ENCODE measurements at regions not wholly inside any gene's neighbourhood (a gene's known extent, or its start where the extent isn't known, plus 50 kb on each side); places are given as distances from the start of the nearest gene placed in this dataset.
"Not testable (repeated sequence)": the region's sequence is repeated elsewhere in the genome, so short reads cannot be mapped to it uniquely, and the experiment has no call there.

DNA sequence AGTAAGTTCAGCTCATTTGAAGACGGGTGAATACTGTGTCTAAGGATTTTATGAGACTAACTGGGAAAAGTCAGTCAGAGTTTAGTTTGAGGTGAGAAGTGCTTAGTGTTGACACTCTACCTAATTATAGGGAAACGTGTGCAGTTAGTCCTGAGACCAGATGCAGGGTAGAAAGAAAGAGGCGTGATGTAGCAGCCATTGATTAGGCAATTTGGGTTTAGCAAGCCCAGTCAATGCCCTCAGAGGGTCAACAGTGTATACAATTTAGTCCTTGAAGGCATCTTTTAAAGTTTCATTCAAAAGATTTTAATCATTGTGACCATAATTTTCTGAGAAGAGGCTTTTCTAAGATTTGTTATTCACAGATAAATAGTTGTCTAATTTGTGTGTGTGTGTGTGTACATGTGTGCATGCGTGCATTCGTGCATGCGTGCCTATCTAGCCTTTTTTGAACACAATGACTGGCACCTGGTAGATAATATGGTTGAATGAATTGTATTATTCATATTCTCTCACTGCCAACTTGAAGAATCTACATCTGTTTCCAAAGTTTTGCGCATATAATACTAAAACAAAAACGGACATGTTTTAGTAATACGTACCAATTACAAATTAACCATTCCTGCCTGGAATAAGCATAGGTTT, 332.9 kb downstream of the SRGAP2C start:
- Histone ChIP-seq H3K36me3 (ENCODE audit: control insufficient read depth, insufficient read depth, low read length) (no peaks in the 10 kb centered on the region), H3K27me3 (ENCODE audit: control insufficient read depth, insufficient read depth, low read length) (no peaks in the 10 kb centered on the region), H3K4me3 (ENCODE audit: low read depth, low read length) (no peak overlapping the region)
- TF ChIP-seq, protein P1, sequence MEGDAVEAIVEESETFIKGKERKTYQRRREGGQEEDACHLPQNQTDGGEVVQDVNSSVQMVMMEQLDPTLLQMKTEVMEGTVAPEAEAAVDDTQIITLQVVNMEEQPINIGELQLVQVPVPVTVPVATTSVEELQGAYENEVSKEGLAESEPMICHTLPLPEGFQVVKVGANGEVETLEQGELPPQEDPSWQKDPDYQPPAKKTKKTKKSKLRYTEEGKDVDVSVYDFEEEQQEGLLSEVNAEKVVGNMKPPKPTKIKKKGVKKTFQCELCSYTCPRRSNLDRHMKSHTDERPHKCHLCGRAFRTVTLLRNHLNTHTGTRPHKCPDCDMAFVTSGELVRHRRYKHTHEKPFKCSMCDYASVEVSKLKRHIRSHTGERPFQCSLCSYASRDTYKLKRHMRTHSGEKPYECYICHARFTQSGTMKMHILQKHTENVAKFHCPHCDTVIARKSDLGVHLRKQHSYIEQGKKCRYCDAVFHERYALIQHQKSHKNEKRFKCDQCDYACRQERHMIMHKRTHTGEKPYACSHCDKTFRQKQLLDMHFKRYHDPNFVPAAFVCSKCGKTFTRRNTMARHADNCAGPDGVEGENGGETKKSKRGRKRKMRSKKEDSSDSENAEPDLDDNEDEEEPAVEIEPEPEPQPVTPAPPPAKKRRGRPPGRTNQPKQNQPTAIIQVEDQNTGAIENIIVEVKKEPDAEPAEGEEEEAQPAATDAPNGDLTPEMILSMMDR (IDR thresholded peaks at IDR 0.05; ENCODE audit: insufficient read depth, low read length, poor library complexity, severe bottlenecking): no peak
- DNase-seq (ENCODE audit: low read depth): no peak

DNA sequence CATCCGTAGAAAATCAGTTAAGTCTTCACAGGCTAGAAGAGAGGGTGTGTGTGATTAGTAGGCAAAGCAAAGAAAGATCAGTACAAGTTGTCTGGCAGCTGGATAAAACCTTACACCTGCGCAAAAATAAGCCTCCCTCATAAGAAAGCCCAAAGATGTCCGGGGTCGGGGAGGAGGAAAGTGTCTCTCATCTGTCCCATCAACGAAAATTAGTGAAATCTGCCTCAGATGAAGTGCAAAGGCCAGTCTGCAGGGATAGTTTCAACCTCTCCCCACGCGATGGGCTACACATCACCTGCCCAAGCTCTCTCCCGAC, 333.9 kb downstream of the SRGAP2C start:
- Histone ChIP-seq H3K27me3 (ENCODE audit: control insufficient read depth, insufficient read depth, low read length) (no peaks in the 10 kb centered on the region), H3K36me3 (ENCODE audit: control insufficient read depth, insufficient read depth, low read length) (no peaks in the 10 kb centered on the region), H3K4me3 (ENCODE audit: low read depth, low read length) (peak overlapping the region; percentile 54)
- DNase-seq (ENCODE audit: low read depth): no peak
- TF ChIP-seq, protein P1 (IDR thresholded peaks at IDR 0.05; ENCODE audit: insufficient read depth, low read length, poor library complexity, severe bottlenecking): no peak

DNA sequence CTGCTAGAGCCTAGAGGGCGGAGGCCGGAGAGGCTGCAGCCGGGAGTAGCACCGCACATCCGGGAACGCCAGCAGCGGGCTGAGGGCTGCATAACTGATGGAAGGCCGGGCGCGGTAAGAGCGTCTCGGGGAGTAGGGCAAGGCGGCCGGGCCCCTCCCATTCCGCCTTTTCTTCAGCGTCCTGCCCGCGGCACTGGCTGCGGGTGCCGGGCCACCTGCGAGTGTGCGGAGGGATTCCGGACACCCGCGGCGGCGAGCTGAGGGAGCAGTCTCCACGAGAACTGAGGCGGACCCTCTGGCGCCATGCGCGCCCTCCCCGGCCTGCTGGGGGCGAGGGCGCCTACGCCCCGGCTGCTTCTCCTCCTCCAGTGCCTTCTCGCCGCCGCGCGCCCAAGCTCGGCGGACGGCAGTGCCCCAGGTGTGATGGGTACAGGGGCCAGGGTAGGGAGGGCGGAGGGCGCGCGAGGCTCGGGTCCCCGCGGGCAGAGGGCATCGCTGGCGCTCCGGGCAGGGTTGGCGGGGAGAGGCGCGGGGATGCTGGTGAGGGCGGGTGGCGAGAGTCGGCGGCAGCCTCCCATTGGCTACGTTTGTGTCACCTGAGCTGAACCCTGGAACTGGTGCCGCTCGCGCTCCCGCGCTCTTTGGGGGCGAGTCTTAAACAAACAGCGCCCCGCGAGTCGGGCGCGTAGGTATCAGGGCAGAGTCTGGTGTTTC, 334.4 kb downstream of the SRGAP2C start:
- peak overlapping the region; percentile 54 for H3K4me3 ChIP-seq (ENCODE audit: low read depth, low read length)
- TF ChIP-seq, protein P1 (IDR thresholded peaks at IDR 0.05; ENCODE audit: insufficient read depth, low read length, poor library complexity, severe bottlenecking): no peak
- no peaks in the 10 kb centered on the region for H3K36me3 ChIP-seq (ENCODE audit: control insufficient read depth, insufficient read depth, low read length)
- H3K27me3 ChIP-seq (ENCODE audit: control insufficient read depth, insufficient read depth, low read length): no peaks in the 10 kb centered on the region
- DNase-seq (ENCODE audit: low read depth): no peak

DNA sequence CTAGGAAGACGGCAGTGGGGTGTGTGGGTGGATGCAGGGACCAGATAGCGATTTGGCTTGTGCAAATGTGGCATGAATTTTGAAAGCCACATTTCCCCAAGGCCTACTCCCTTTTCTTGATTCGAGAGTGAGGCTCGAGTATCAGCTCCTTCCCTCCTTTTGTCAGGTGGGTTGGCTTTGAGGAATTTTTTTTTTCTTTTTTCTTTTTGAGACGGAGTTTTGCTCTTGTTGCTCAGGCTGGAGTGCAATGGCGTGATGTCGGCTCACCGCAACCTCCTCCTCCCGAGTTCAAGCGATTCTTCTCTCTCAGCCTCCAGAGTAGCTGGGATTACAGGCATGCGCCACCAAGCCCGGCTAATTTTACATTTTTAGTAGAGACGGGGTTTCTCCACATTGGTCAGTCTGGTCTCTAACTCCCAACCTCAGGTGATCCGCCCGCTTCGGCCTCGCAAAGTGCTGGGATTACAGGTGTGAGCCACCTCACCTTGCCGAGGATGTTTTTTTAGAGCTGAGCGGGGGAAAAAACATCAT, 335.0 kb downstream of the SRGAP2C start:
- DNase-seq (ENCODE audit: low read depth); H3K27me3 ChIP-seq (ENCODE audit: control insufficient read depth, insufficient read depth, low read length); H3K36me3 ChIP-seq (ENCODE audit: control insufficient read depth, insufficient read depth, low read length): not testable (repeated sequence)
- peak overlapping the region; percentile 54 for H3K4me3 ChIP-seq (ENCODE audit: low read depth, low read length)

DNA sequence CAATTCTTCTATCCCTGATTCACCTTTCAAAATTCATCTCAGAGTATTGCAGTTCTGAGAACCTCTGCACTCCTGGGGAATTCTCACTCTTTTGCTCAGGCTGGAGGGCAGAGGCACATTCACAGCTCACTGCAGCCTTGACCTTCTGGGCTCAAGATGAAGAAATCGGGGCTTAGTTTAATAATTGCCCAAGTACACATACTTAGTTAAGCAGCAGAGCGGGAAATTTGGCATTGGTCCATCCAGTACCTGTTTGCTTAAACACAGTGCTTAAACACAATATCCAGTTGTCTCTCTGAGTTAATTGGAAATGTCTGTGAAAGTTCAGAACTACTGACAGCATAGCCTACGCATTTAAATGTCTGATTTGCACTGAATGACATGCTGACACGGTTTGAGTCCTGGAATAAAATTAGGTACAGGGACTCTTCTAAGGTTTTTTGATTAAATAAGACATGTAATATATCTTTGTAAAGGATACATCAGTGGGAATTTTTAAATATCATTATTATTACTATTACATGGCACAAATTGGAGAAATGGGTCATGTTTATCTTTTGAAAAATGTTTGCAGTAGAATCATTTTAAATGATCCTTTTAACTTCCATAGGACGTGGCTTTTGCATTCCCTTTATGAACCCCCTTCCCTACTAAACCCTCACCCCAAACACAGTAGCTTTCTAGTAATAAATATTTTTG, 337.4 kb downstream of the SRGAP2C start:
- Histone ChIP-seq H3K4me3 (ENCODE audit: low read depth, low read length) (no peak overlapping the region), H3K36me3 (ENCODE audit: control insufficient read depth, insufficient read depth, low read length) (no peaks in the 10 kb centered on the region), H3K27me3 (ENCODE audit: control insufficient read depth, insufficient read depth, low read length) (no peaks in the 10 kb centered on the region)
- TF ChIP-seq, protein P1 (IDR thresholded peaks at IDR 0.05; ENCODE audit: insufficient read depth, low read length, poor library complexity, severe bottlenecking): no peak
- DNase-seq (ENCODE audit: low read depth): peak; percentile 65

DNA sequence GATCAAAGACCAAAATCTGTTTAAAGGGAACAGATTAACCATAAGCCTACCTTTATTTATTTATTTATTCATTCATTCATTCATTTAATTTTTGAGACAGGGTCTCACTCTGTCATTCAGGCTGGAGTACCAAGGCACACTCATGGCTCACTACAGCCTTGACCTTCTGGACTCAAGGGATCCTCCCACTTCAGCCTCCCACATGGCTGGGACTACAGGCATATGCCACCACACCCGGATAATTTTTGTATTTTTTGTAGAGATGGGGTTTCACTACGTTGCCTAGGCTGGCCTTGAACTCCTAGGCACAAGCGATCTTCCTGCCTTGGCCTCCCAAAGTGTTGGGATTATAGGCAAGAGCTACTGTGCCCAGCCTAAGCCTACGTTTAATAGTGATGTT, 338.3 kb downstream of the SRGAP2C start:
- H3K36me3 ChIP-seq (ENCODE audit: control insufficient read depth, insufficient read depth, low read length); H3K4me3 ChIP-seq (ENCODE audit: low read depth, low read length); H3K27me3 ChIP-seq (ENCODE audit: control insufficient read depth, insufficient read depth, low read length); DNase-seq (ENCODE audit: low read depth): not testable (repeated sequence)

All from kidney epithelial cell (primary cell).